B cell (primary cell): ENCODE measurements at regions not wholly inside any gene's neighbourhood (a gene's known extent, or its start where the extent isn't known, plus 50 kb on each side); places are given as distances from the start of the nearest gene placed in this dataset.

Source experiments
- ATAC-seq: fragments of 200-7000 bp; cut with Tn5 transposase; one replicate; pipeline ENCODE4 v1.10.0; 2021; ENCODE audit warnings: low read depth, mild to moderate bottlenecking, moderate number of reproducible peaks, moderate library complexity
- CTCF ChIA-PET: fragments of 350-600 bp; sonication (Branson Sonifier 250); formaldehyde crosslinking; loops from one replicate; lab custom pipeline; 2021; ENCODE audit warnings: antibody characterized with exemption, inconsistent platforms; lab: Charles Lee
- POLR2A ChIA-PET: fragments of 350-600 bp; sonication (Branson Sonifier 250); formaldehyde crosslinking; loops from one replicate; lab custom pipeline; 2021; ENCODE audit warnings: antibody characterized with exemption; lab: Charles Lee
- DNase-seq: peaks from one replicate; pipeline ENCODE4 v3.0.0; 2013
- H2AFZ ChIP-seq: 2 replicates; pipeline ENCODE4 v1.6.1; 2012; ENCODE audit warnings: mild to moderate bottlenecking, low read depth, low read length; ENCODE audit not compliant: insufficient read depth, poor library complexity, severe bottlenecking
- H3K27ac ChIP-seq, 2 donors: 1 replicate in 1 of 2; 2 replicates in 1 of 2; pipeline ENCODE4 v1.5.1; 2012 to 2013; ENCODE audit warnings: low read length in 2 of 2, mild to moderate bottlenecking in 2 of 2, moderate library complexity in 1 of 2
- H3K27me3 ChIP-seq, 4 experiments: fragments of 200-600 bp in 1 of 4; sonication (generic) in 1 of 4; replicated peaks in 1 of 4; 1 replicate in 2 of 4; 2 replicates in 2 of 4; pipeline versions ENCODE4 v1.6.1 to v1.7.0; 2013 to 2016; ENCODE audit warnings: low read length in 3 of 4, mild to moderate bottlenecking in 2 of 4, mixed read lengths in 1 of 4, moderate library complexity in 1 of 4; ENCODE audit not compliant: insufficient read depth in 4 of 4, control insufficient read depth in 3 of 4; ENCODE audit errors: control extremely low read depth in 1 of 4
- H3K36me3 ChIP-seq, 2 experiments: replicated peaks in 1 of 2; 1 replicate in 1 of 2; 2 replicates in 1 of 2; pipeline versions ENCODE4 v1.6.1 to v1.7.1; 2013; ENCODE audit warnings: low read length in 1 of 2; ENCODE audit not compliant: insufficient read depth in 2 of 2, control insufficient read depth in 1 of 2; ENCODE audit errors: control extremely low read depth in 1 of 2, extremely low read depth in 1 of 2
- H3K4me1 ChIP-seq, 2 donors: fragments of 200-600 bp in 1 of 2; sonication (generic) in 1 of 2; 1 replicate in 1 of 2; 2 replicates in 1 of 2; pipeline versions ENCODE4 v1.5.1 to v1.6.1; 2013 to 2017; ENCODE audit warnings: low read length in 2 of 2; ENCODE audit not compliant: control insufficient read depth in 2 of 2, insufficient read depth in 2 of 2
- H3K4me2 ChIP-seq: replicated peaks from 2 replicates; pipeline ENCODE3; 2012; ENCODE audit warnings: mild to moderate bottlenecking, low read depth, low read length; ENCODE audit not compliant: poor library complexity, severe bottlenecking
- H3K4me3 ChIP-seq, 5 experiments: fragments of 200-600 bp in 1 of 5; sonication (generic) in 1 of 5; 1 replicate in 3 of 5; 2 replicates in 2 of 5; pipeline versions ENCODE4 v1.5.1 to v1.7.0; 2011 to 2016; ENCODE audit warnings: low read length in 4 of 5, mild to moderate bottlenecking in 4 of 5, low read depth in 2 of 5, control low read depth in 1 of 5, moderate library complexity in 1 of 5; ENCODE audit not compliant: insufficient read depth in 1 of 5; ENCODE audit errors: control extremely low read depth in 1 of 5, extremely low read depth in 1 of 5
- H3K79me2 ChIP-seq: fragments of 200-600 bp; sonication (generic); one replicate; pipeline ENCODE4 v1.6.0; 2016; ENCODE audit warnings: low read length; ENCODE audit not compliant: control insufficient read depth, insufficient read depth
- H3K9ac ChIP-seq: fragments of 200-600 bp; sonication (generic); 2 replicates; pipeline ENCODE4 v1.6.1; 2017; ENCODE audit warnings: mild to moderate bottlenecking, low read length, moderate library complexity
- H3K9me3 ChIP-seq, 3 donors: one replicate each; pipeline versions ENCODE4 v1.6.1 to v1.7.1; 2013; ENCODE audit warnings: low read length in 2 of 3; ENCODE audit not compliant: control insufficient read depth in 2 of 3, insufficient read depth in 1 of 3; ENCODE audit errors: control extremely low read depth in 1 of 3
- H4K20me1 ChIP-seq: 2 replicates; pipeline ENCODE4 v1.6.0; 2012; ENCODE audit warnings: mild to moderate bottlenecking, low read length; ENCODE audit not compliant: insufficient read depth, control insufficient read depth, poor library complexity, severe bottlenecking
- H3K27ac Mint-ChIP-seq: one replicate; pipeline ENCODE4 v1.8.0; 2021; ENCODE audit warnings: mixed read lengths
- H3K27me3 Mint-ChIP-seq: one replicate; pipeline ENCODE4 v1.8.0; 2021; ENCODE audit warnings: mixed read lengths
- H3K4me1 Mint-ChIP-seq: one replicate; pipeline ENCODE4 v1.8.0; 2021; ENCODE audit warnings: mixed read lengths
- H3K4me3 Mint-ChIP-seq: one replicate; pipeline ENCODE4 v1.8.0; 2021; ENCODE audit warnings: mixed read lengths
- H3K9me3 Mint-ChIP-seq: one replicate; pipeline ENCODE4 v1.8.0; 2022; ENCODE audit warnings: mixed read lengths; ENCODE audit not compliant: insufficient read depth
- CTCF ChIP-seq: fragments of 200-600 bp; IDR thresholded peaks from one replicate; pipeline ENCODE4 v1.8.0; 2022; ENCODE audit warnings: antibody characterized with exemption, mild to moderate bottlenecking
- EZH2 ChIP-seq: IDR thresholded peaks from 2 replicates; pipeline ENCODE4 v1.6.1; 2012; ENCODE audit warnings: borderline replicate concordance, low read depth, mild to moderate bottlenecking, moderate library complexity, low read length; ENCODE audit not compliant: insufficient read depth, poor library complexity, severe bottlenecking
- WGBS: methylation state at CpG from one replicate; pipeline ENCODE4 v1.1.5; 2013; ENCODE audit warnings: missing lambda C conversion rate; ENCODE audit not compliant: insufficient coverage; 5-methylcytosine and 5-hydroxymethylcytosine counted together
- intact Hi-C: fragments of 100-400 bp; cut with micrococcal nuclease; formaldehyde crosslinking; loops from one replicate; pipeline ENCODE4 v1.10.0; 2022

DNA sequence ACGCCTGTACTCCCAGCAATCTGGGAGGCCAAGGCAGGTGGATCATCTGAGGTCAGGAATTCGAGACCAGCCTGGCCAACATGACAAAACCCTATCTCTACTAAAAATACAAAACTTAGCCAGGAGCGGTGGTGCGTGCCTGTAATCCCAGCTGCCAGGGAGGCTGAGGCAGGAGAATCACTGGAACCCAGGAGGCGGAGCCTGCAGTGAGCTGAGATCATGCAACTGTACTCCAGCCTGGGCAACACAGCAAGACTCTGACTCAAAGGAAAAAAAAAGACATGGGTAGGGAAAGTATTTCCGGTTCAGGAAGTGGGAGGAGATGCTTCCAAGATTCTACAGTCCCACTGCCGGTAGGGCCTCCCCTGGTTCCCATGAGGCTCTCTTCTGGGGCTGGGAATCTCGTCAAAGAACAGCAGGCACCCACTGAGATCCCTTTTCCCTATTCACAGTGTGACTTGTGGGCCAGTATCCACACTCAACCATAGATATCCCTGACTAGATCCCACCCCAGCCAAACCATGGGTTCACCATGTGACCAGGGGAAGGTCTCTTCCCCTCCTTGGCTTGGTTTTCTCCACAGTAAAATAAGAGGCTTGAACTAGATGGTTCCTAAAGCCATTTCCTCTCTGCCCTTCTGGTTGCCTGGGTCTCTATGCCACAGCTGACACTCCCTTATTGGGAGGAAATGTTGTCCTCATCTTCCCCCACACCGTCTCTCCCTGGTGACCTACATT, 443.3 kb downstream of the BUD13 start:
- no peaks in the 10 kb centered on the region for H3K9me3 Mint-ChIP-seq

More for the DNA sequence above, 443.3 kb downstream of the BUD13 start:
- POLR2A ChIA-PET, result no interaction called here
- H3K9ac ChIP-seq, result no peak overlapping the region
- peaks cover 0 to 2% (median 0%) of the 10 kb centered on the region in 4 experiments for H3K27me3 ChIP-seq
- CTCF ChIA-PET, result no interaction called here
- no peak overlapping the region for H3K4me2 ChIP-seq
- H2AFZ ChIP-seq, result no peak overlapping the region
- no peak overlapping the region for H3K27ac Mint-ChIP-seq
- TF ChIP-seq EZH2 (no peak), CTCF (no peak)
- ATAC-seq (no peak), DNase-seq (no peak)
- intact Hi-C loops, result no loop called here
- WGBS, result 87% methylated on average over 8 of the region's 9 CpGs
- no peaks in the 10 kb centered on the region for H3K79me2 ChIP-seq
- H3K9me3 ChIP-seq, result peaks cover 0 to 4% (median 0%) of the 10 kb centered on the region in 3 donors
- H3K4me3 Mint-ChIP-seq, result no peak overlapping the region
- H4K20me1 ChIP-seq, result no peaks in the 10 kb centered on the region
- H3K4me1 ChIP-seq, result no peaks in the 10 kb centered on the region
- H3K4me1 Mint-ChIP-seq, result no peaks in the 10 kb centered on the region
- H3K27ac ChIP-seq, result no peak overlapping the region
- peaks cover 11% of the 10 kb centered on the region for H3K27me3 Mint-ChIP-seq
- no peak overlapping the region for H3K4me3 ChIP-seq
- H3K36me3 ChIP-seq, result no peaks in the 10 kb centered on the region
